Lower leg skin (tissue), 4 donors: ENCODE measurements at regions not wholly inside any gene's neighbourhood (a gene's known extent, or its start where the extent isn't known, plus 50 kb on each side); places are given as distances from the start of the nearest gene placed in this dataset.

Experiments
- DNase-seq, 2 donors: peaks; one replicate each; pipeline ENCODE4 v3.0.0-alpha.2; 2019; ENCODE audit warnings: low spot score in 2 of 2
- H3K4me3 ChIP-seq: fragments of 200-600 bp; sonication (generic); 2 replicates; pipeline ENCODE4 v1.5.1; 2017; ENCODE audit warnings: mild to moderate bottlenecking, low read depth; ENCODE audit not compliant: poor library complexity, severe bottlenecking
- POLR2A ChIP-seq, 2 donors: fragments of 450-650 bp; IDR thresholded peaks; one replicate each; pipeline ENCODE4 v1.6.1; 2016 to 2017; ENCODE audit warnings: antibody characterized with exemption in 2 of 2, mild to moderate bottlenecking in 1 of 2, moderate library complexity in 1 of 2
- WGBS, 2 donors: methylation state at CpG; one replicate each; pipeline ENCODE4 v1.1.5; 2018; 5-methylcytosine and 5-hydroxymethylcytosine counted together
- intact Hi-C: fragments of 100-400 bp; cut with DNase I; formaldehyde crosslinking; loops from one replicate; pipeline ENCODE4 v1.15.0; 2023; ENCODE audit warnings: low total_unique reads
- TF ChIP-seq, protein P1 (sequence below), 3 donors: fragments of 450-650 bp; IDR thresholded peaks; one replicate each; pipeline ENCODE4 v1.5.1; 2016; ENCODE audit warnings: antibody characterized with exemption in 3 of 3, mild to moderate bottlenecking in 3 of 3, moderate library complexity in 2 of 3

DNA sequence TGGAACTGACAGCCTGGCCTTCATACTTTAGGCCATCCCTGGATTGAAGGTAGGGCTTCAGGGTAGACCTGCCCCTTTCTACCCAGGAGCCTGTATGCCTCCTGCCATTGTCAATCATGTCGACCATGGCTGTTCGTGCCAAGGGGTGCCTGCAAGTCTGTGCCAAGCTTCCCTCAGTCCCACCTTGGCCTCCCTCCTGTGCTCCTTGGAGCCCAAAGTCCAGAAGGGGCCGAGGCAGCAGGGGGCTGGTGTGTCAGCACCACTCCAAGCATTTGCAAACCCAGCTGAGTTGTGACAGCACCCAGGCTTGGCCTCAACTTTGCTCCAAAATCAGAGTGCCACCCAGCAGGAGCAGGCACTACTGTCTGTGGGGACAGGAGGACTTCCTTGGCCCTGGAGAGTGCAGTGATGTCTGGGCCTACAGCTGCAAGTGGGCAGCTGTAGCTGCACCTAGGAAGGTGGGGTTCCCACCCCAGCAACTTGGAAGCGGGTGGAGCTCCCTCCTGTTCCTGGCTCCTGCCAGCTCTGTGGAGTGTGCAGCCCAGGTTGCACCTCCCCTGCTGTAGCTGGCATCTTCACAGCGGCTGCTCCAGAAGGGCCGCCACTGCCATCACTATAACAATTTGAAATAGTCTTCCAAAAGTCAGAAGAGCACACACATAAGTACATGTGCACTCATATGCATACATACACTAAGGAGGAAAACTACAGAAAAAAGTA lies 1719.3 kb downstream of the HACE1 start:
- no peak overlapping the region for H3K4me3 ChIP-seq
- intact Hi-C loops = no loop called here
- no peak for DNase-seq
- WGBS, 2 donors = 89 to 94% methylated on average over 5 to 6 of the region's 6 CpGs
- no peak for TF ChIP-seq POLR2A (IDR thresholded peaks at IDR 0.05)
- TF ChIP-seq, protein P1, sequence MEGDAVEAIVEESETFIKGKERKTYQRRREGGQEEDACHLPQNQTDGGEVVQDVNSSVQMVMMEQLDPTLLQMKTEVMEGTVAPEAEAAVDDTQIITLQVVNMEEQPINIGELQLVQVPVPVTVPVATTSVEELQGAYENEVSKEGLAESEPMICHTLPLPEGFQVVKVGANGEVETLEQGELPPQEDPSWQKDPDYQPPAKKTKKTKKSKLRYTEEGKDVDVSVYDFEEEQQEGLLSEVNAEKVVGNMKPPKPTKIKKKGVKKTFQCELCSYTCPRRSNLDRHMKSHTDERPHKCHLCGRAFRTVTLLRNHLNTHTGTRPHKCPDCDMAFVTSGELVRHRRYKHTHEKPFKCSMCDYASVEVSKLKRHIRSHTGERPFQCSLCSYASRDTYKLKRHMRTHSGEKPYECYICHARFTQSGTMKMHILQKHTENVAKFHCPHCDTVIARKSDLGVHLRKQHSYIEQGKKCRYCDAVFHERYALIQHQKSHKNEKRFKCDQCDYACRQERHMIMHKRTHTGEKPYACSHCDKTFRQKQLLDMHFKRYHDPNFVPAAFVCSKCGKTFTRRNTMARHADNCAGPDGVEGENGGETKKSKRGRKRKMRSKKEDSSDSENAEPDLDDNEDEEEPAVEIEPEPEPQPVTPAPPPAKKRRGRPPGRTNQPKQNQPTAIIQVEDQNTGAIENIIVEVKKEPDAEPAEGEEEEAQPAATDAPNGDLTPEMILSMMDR (IDR thresholded peaks at IDR 0.05) = no peak

DNA sequence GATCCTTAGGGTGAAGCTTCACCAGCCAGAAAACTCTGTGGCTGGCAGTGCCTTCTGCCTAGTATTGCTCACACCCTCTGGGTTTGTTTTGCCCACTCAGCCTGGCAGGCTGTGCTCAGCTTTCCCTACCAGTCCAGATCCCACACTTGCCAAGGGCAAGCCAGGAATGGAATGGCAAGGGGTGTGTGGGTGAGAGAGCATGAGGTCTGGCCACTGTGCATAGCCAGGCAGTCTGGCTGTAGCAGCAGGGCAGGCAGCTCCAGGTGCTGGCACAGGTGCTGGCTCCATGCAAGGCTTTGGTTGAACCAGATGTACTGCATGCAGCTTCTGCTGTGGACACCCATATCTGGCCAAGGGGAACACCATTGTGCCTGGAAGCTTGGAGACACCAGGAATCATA lies 1720.3 kb downstream of the HACE1 start:
- no peak overlapping the region for H3K4me3 ChIP-seq
- no peak for DNase-seq
- intact Hi-C loops = no loop called here
- TF ChIP-seq, protein P1 (IDR thresholded peaks at IDR 0.05) = no peak
- no peak for TF ChIP-seq POLR2A (IDR thresholded peaks at IDR 0.05)

DNA sequence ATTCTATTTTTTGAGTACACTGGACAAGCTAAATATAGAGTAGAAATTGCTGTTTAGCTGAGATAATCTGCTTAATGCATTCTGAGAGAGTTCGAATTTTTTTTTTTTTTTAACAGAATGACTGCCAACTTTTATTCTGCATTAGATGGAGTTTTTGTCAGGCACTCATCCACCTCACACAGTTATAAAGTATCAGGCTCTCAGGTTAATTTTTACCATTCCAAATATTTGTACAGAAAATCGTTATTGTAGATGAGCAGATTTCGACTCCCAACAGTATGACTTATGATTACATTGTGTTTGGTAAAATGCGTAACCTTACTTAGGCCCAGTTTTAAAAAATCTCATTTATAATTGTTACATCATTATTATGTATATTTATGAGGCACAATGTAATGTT lies 1731.0 kb downstream of the GRIK2 start:
- intact Hi-C loops = no loop called here
- H3K4me3 ChIP-seq = no peak overlapping the region
- TF ChIP-seq, protein P1 (IDR thresholded peaks at IDR 0.05) = no peak
- no peak for TF ChIP-seq POLR2A (IDR thresholded peaks at IDR 0.05)
- DNase-seq = no peak
- WGBS, 2 donors = 83 to 86% methylated on average over 4 of the region's 4 CpGs

DNA sequence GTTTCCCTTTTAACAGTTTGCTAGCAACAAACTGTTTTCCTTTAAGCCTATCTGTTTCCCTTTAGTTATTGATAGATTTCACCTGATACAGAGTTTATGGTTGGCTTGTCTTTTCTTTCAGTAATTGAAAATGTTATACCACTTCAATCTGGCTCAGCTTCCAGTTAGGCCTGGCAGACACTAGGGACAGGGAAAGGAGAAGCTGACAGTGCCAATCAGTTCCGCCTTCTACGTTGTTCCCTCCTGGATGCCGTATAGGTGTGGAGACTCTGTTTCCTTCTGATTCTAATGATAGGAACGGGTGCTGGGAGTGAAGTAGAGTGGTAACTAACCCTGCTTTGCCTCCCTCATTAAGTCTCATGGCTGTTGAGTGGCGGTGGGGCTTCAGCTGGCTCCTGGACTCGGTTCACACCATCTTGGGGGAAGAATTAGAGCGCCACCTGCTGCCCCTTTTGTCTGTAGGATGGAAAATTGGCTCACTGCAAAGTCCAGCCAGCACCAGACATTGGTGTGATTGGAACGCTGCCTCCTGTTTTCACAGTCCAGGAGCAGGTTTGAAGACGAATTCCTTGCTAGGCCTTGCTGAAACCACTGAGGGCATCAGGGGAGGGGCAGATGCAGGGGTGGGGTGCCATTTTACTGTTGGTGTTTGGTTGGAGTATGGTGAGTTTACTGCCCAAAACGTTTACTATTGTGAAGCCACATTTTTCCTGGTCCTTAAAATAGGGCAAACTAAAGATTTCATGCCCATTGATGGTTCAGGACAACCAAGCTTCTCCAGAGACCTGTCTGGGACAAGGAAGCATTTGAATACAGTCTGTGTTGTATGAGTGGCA lies 1729.5 kb downstream of the GRIK2 start:
- no peak for DNase-seq
- no peak overlapping the region for H3K4me3 ChIP-seq
- TF ChIP-seq, protein P1 (IDR thresholded peaks at IDR 0.05) = no peak
- TF ChIP-seq POLR2A (IDR thresholded peaks at IDR 0.05) = no peak
- intact Hi-C loops = no loop called here
- WGBS, 2 donors = 31 to 32% methylated on average over 10 of the region's 10 CpGs

DNA sequence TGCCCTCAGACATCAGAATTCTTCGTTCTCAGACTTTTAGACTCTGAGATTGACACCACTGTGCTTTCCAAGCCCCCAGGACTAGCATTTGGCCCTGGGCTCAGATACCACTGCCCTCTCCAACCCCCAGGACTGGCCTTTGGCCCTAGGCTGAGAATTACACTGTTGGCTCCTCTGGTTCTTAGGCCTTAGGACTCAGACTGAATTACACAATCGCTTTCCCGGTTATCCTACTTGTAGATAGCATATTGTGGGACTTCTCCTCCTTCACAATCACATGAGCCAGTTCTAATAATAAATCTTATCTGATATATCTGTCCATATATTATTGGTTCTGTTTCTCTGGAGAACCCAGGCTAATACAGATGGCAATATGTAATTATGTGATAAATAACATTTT lies 1725.5 kb downstream of the GRIK2 start:
- DNase-seq = no peak
- TF ChIP-seq, protein P1 (IDR thresholded peaks at IDR 0.05) = no peak
- no peak for TF ChIP-seq POLR2A (IDR thresholded peaks at IDR 0.05)
- intact Hi-C loops = no loop called here
- H3K4me3 ChIP-seq = no peak overlapping the region
- 86 to 92% methylated on average over 3 of the region's 3 CpGs for WGBS, 2 donors
